ENCODE measurements at regions not wholly inside any gene's neighbourhood (a gene's known extent, or its start where the extent isn't known, plus 50 kb on each side); places are given as distances from the start of the nearest gene placed in this dataset.

- 65 to 75% methylated on average over 6 of the region's 6 CpGs for WGBS, 2 donors
- peak overlapping the region in 2 of 4 donors; percentile 25 to 61 for H3K27ac ChIP-seq
- TF ChIP-seq POLR2A (IDR thresholded peaks at IDR 0.05) = no peak
- no peak for TF ChIP-seq EP300 (IDR thresholded peaks at IDR 0.05)
- no peak for TF ChIP-seq CTCF (IDR thresholded peaks at IDR 0.05)
- no peak for TF ChIP-seq POLR2AphosphoS5 (IDR thresholded peaks at IDR 0.05)
- no peaks in the 10 kb centered on the region for H3K27me3 ChIP-seq
- no peaks in the 10 kb centered on the region for H3K36me3 ChIP-seq
- no peak overlapping the region for H3K4me3 ChIP-seq
- no peaks in the 10 kb centered on the region for H3K9me3 ChIP-seq
- ATAC-seq (ENCODE audit: low FRiP score in 2 of 2) (peak; percentile 34 to 75), DNase-seq (no peak)
- H3K4me1 ChIP-seq = peaks cover 0 to 32% (median 18%) of the 10 kb centered on the region in 4 donors
Measured at GRCh38 chr1:212181015-212181882, 104.0 kb upstream of the PPP2R5A start.

GRCh38 chr1:212182171-212182570, 103.0 kb upstream of the PPP2R5A start:
- no peak for TF ChIP-seq POLR2A (IDR thresholded peaks at IDR 0.05)
- TF ChIP-seq POLR2AphosphoS5 (IDR thresholded peaks at IDR 0.05) = no peak
- no peak for TF ChIP-seq EP300 (IDR thresholded peaks at IDR 0.05)
- no peak for TF ChIP-seq CTCF (IDR thresholded peaks at IDR 0.05)
- Histone ChIP-seq H3K9me3 (no peaks in the 10 kb centered on the region), H3K36me3 (no peaks in the 10 kb centered on the region), H3K4me1 (peaks cover 7 to 40% (median 25%) of the 10 kb centered on the region in 4 donors), H3K27me3 (no peaks in the 10 kb centered on the region), H3K4me3 (no peak overlapping the region), H3K27ac (peak overlapping the region in 1 of 4 donors; percentile 61)
- DNase-seq = no peak
- WGBS, 2 donors = 90 to 97% methylated on average over 4 of the region's 4 CpGs
- no peak for ATAC-seq (ENCODE audit: low FRiP score in 2 of 2)

- ATAC-seq (ENCODE audit: low FRiP score in 2 of 2) (no peak), DNase-seq (no peak)
- no peak overlapping the region for H3K27ac ChIP-seq
- H3K4me3 ChIP-seq = no peak overlapping the region
- H3K27me3 ChIP-seq = no peaks in the 10 kb centered on the region
- no peaks in the 10 kb centered on the region for H3K9me3 ChIP-seq
- WGBS, 2 donors = 69 to 82% methylated on average over 3 of the region's 3 CpGs
- TF ChIP-seq EP300 (IDR thresholded peaks at IDR 0.05) (no peak), POLR2AphosphoS5 (IDR thresholded peaks at IDR 0.05) (no peak), CTCF (IDR thresholded peaks at IDR 0.05) (no peak)
- H3K36me3 ChIP-seq = no peaks in the 10 kb centered on the region
- H3K4me1 ChIP-seq = peaks cover 11 to 44% (median 27%) of the 10 kb centered on the region in 4 donors
Measured at GRCh38 chr1:212182579-212182978, 102.6 kb upstream of the PPP2R5A start.

GRCh38 chr1:212186427-212187207, 98.6 kb upstream of the PPP2R5A start:
- DNase-seq = no peak
- no peak for TF ChIP-seq CTCF (IDR thresholded peaks at IDR 0.05)
- Histone ChIP-seq H3K9me3 (no peaks in the 10 kb centered on the region), H3K27ac (peak overlapping the region; percentile 35 to 65 (median 56)), H3K4me1 (peaks cover 24 to 42% (median 31%) of the 10 kb centered on the region in 4 donors), H3K36me3 (no peaks in the 10 kb centered on the region), H3K27me3 (no peaks in the 10 kb centered on the region), H3K4me3 (peak overlapping the region in 2 of 4 donors; percentile 17 to 23)
- WGBS, 2 donors = 48 to 52% methylated on average over 8 of the region's 8 CpGs
- ATAC-seq (ENCODE audit: low FRiP score in 2 of 2) = peak; percentile 65 to 68
